CD8-positive, alpha-beta memory T cell (primary cell): ENCODE measurements at regions not wholly inside any gene's neighbourhood (a gene's known extent, or its start where the extent isn't known, plus 50 kb on each side); places are given as distances from the start of the nearest gene placed in this dataset.

Experiments
- CTCF ChIA-PET: fragments of 350-600 bp; sonication (Branson Sonifier 250); formaldehyde crosslinking; loops from one replicate; lab custom pipeline; 2021; ENCODE audit warnings: antibody characterized with exemption; lab: Charles Lee
- POLR2A ChIA-PET: fragments of 350-600 bp; sonication (Branson Sonifier 250); formaldehyde crosslinking; loops from one replicate; lab custom pipeline; 2021; ENCODE audit warnings: antibody characterized with exemption; lab: Charles Lee
- DNase-seq, 5 donors: peaks; one replicate each; pipeline versions ENCODE4 v3.0.0 to v3.0.0-alpha.2; 2020 to 2022; ENCODE audit warnings: mixed read lengths in 1 of 5
- H3K27ac ChIP-seq: one replicate; pipeline ENCODE4 v1.7.0; 2013; ENCODE audit warnings: low read depth, mild to moderate bottlenecking, low read length, moderate library complexity
- H3K27me3 ChIP-seq: 2 replicates; pipeline ENCODE4 v1.7.0; 2013; ENCODE audit warnings: low read length, mild to moderate bottlenecking; ENCODE audit not compliant: insufficient read depth, poor library complexity, severe bottlenecking
- H3K36me3 ChIP-seq: 2 replicates; pipeline ENCODE4 v1.7.0; 2013; ENCODE audit warnings: mild to moderate bottlenecking, low read length, moderate library complexity; ENCODE audit not compliant: insufficient read depth
- H3K4me1 ChIP-seq: 2 replicates; pipeline ENCODE4 v1.7.0; 2013; ENCODE audit warnings: mild to moderate bottlenecking, low read length, moderate library complexity; ENCODE audit not compliant: insufficient read depth
- H3K4me3 ChIP-seq: 2 replicates; pipeline ENCODE4 v1.7.0; 2013; ENCODE audit warnings: mild to moderate bottlenecking, low read length
- H3K9me3 ChIP-seq: 2 replicates; pipeline ENCODE4 v1.7.0; 2013; ENCODE audit warnings: mild to moderate bottlenecking, low read length
- H3K27ac Mint-ChIP-seq, 8 donors: one replicate each; pipeline ENCODE4 v1.8.0; 2020 to 2021; ENCODE audit warnings: mixed read lengths in 8 of 8, mild to moderate bottlenecking in 6 of 8, inconsistent platforms in 3 of 8, moderate library complexity in 3 of 8
- H3K27me3 Mint-ChIP-seq, 2 donors: one replicate each; pipeline ENCODE4 v1.8.0; 2020 to 2021; ENCODE audit warnings: mixed read lengths in 2 of 2, mild to moderate bottlenecking in 1 of 2, moderate library complexity in 1 of 2
- H3K36me3 Mint-ChIP-seq, 3 donors: one replicate each; pipeline ENCODE4 v1.8.0; 2020 to 2021; ENCODE audit warnings: mixed read lengths in 3 of 3, inconsistent platforms in 1 of 3, mild to moderate bottlenecking in 1 of 3
- H3K4me1 Mint-ChIP-seq, 3 donors: one replicate each; pipeline ENCODE4 v1.8.0; 2020 to 2021; ENCODE audit warnings: mixed read lengths in 3 of 3, inconsistent platforms in 1 of 3, mild to moderate bottlenecking in 1 of 3
- H3K4me3 Mint-ChIP-seq, 7 donors: one replicate each; pipeline ENCODE4 v1.8.0; 2020 to 2021; ENCODE audit warnings: mixed read lengths in 7 of 7, mild to moderate bottlenecking in 6 of 7, moderate library complexity in 4 of 7, inconsistent platforms in 2 of 7
- H3K9me3 Mint-ChIP-seq, 5 donors: one replicate each; pipeline ENCODE4 v1.8.0; 2020 to 2022; ENCODE audit warnings: mixed read lengths in 5 of 5, mild to moderate bottlenecking in 3 of 5, moderate library complexity in 2 of 5, inconsistent platforms in 1 of 5

DNA sequence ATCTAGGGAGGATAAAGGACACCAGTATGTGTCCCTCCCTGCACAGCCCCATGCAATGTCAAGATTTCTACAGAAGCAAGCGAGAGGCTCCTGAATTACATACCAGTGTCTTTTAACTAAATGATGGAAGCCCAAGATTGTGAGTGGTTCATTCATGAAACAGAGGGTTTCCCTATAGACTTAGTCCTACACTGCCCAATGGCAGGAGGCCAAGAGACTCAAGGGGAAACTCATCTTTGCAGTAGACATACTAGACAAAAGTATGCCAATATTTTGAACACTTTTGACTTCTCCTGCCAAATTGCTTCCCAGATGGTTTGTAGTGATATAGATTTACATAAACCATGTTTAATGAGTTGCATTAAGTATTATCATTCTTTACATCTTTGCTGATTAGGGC is 557.2 kb upstream of the JAG1 start:
- H3K4me1 Mint-ChIP-seq, result no peaks in the 10 kb centered on the region
- CTCF ChIA-PET, result no interaction called here
- POLR2A ChIA-PET, result no interaction called here

DNA sequence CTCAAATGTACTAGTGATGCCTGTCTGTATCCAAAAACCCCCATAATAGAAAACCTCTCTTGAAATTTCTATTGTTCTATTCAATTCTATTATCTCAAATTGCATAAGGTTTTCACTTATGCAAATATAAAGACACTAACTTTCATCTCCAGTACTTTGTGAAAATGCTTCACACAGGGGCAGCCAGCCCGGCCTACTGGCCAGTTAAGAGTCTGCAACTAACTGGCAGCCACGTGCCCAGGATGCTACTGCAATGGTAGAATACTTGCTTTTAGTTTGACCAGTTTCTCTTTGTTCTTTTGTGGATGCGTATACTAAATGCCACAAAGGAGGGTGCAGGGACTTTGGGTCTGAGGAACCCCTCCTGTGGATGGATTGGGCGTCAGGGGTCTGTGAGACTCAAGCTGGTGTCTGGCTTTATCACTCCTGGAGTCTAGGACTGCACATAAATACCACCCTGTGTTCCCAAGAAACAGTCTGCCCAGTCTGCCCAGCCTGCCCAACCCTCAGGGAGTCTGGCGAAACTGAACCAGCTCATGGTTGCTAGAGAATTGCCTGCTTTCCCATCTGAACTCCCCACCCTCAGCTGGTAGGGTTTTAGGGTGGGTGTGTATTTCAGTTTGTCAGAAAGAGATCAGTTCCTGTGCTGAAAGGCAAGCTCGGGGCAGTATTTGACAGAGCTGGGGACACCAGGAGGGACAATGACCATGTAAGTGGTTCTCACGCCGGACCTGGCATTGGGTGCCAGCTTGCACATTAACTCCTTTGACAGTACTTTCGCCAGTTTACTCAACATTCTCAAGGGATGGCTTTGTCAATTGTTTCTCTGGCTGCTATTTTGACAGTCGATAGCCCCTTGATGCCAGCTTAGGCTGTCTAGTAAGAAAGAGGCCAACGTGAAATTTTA is 558.2 kb upstream of the JAG1 start:
- peaks cover 0 to 3% of the 10 kb centered on the region in 2 donors for H3K27me3 Mint-ChIP-seq
- no peak for DNase-seq
- Histone ChIP-seq H3K27ac (no peak overlapping the region), H3K9me3 (no peaks in the 10 kb centered on the region), H3K27me3 (no peaks in the 10 kb centered on the region), H3K4me1 (no peaks in the 10 kb centered on the region), H3K36me3 (no peaks in the 10 kb centered on the region), H3K4me3 (no peak overlapping the region)
- H3K4me3 Mint-ChIP-seq, result no peak overlapping the region
- POLR2A ChIA-PET, result no interaction called here
- no peaks in the 10 kb centered on the region for H3K36me3 Mint-ChIP-seq
- H3K27ac Mint-ChIP-seq, result no peak overlapping the region
- CTCF ChIA-PET, result no interaction called here
- H3K4me1 Mint-ChIP-seq, result no peaks in the 10 kb centered on the region
- peaks cover 0 to 5% (median 0%) of the 10 kb centered on the region in 5 donors for H3K9me3 Mint-ChIP-seq

More for the DNA sequence above, 557.2 kb upstream of the JAG1 start:
- Histone ChIP-seq H3K36me3 (no peaks in the 10 kb centered on the region), H3K9me3 (no peaks in the 10 kb centered on the region), H3K4me3 (no peak overlapping the region), H3K4me1 (no peaks in the 10 kb centered on the region), H3K27me3 (no peaks in the 10 kb centered on the region), H3K27ac (no peak overlapping the region)
- Mint-ChIP-seq H3K27ac (no peak overlapping the region), H3K36me3 (no peaks in the 10 kb centered on the region), H3K9me3 (peaks cover 0 to 3% (median 0%) of the 10 kb centered on the region in 5 donors), H3K4me3 (no peak overlapping the region), H3K27me3 (peaks cover 0 to 3% of the 10 kb centered on the region in 2 donors)
- no peak for DNase-seq

DNA sequence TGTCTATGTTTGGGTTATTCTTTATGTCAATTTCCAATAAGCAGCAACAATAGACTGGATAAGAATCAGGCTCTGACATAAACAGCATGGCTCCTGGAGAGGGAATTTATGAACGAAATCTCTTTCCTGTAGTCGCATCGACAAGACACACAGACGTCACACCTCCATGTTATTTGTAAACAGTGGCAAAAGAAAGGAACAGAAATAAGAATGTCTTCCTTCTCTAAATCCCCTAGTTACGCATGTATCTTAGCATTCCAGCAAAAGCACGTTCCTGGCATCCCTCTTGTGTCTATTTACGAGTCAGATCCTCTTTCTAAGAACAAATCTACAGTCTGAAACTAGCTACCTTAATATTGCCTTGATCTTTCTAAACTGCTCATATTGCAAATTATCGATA is 559.1 kb upstream of the JAG1 start:
- Histone ChIP-seq H3K36me3 (no peaks in the 10 kb centered on the region), H3K27ac (no peak overlapping the region), H3K27me3 (no peaks in the 10 kb centered on the region), H3K4me3 (no peak overlapping the region), H3K4me1 (no peaks in the 10 kb centered on the region), H3K9me3 (no peaks in the 10 kb centered on the region)
- H3K36me3 Mint-ChIP-seq, result no peaks in the 10 kb centered on the region
- POLR2A ChIA-PET, result no interaction called here
- no peak for DNase-seq
- peaks cover 0 to 5% (median 0%) of the 10 kb centered on the region in 5 donors for H3K9me3 Mint-ChIP-seq
- CTCF ChIA-PET, result no interaction called here
- no peak overlapping the region for H3K4me3 Mint-ChIP-seq
- no peak overlapping the region for H3K27ac Mint-ChIP-seq
- no peaks in the 10 kb centered on the region for H3K4me1 Mint-ChIP-seq
- peaks cover 0 to 3% of the 10 kb centered on the region in 2 donors for H3K27me3 Mint-ChIP-seq

DNA sequence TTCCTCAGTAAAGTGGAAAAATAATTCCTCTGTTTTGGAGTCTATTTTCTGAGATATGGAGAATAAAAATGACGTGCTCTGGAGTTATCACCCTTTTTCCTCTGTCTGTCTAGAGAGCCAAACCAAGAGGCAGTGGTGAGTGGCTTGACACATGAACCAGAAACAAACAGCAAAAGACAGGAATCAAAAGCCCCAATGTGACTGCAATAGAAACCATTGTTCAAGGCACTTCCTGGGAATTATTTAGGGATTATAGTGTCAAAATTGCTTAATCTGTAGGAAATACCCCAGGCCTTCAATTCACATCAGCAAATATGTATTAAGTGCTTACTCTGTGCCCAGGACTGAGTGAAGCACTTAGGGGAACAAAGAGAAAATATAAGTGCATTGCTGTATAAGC is 560.4 kb upstream of the JAG1 start:
- ChIA-PET POLR2A (no interaction called here), CTCF (no interaction called here)
- Histone ChIP-seq H3K4me3 (no peak overlapping the region), H3K27me3 (no peaks in the 10 kb centered on the region), H3K4me1 (no peaks in the 10 kb centered on the region), H3K36me3 (no peaks in the 10 kb centered on the region), H3K9me3 (no peaks in the 10 kb centered on the region), H3K27ac (no peak overlapping the region)
- no peak overlapping the region for H3K4me3 Mint-ChIP-seq
- no peaks in the 10 kb centered on the region for H3K4me1 Mint-ChIP-seq
- no peak for DNase-seq
- H3K36me3 Mint-ChIP-seq, result no peaks in the 10 kb centered on the region
- peaks cover 0 to 5% (median 0%) of the 10 kb centered on the region in 5 donors for H3K9me3 Mint-ChIP-seq
- H3K27ac Mint-ChIP-seq, result no peak overlapping the region
- peaks cover 0 to 3% of the 10 kb centered on the region in 2 donors for H3K27me3 Mint-ChIP-seq

DNA sequence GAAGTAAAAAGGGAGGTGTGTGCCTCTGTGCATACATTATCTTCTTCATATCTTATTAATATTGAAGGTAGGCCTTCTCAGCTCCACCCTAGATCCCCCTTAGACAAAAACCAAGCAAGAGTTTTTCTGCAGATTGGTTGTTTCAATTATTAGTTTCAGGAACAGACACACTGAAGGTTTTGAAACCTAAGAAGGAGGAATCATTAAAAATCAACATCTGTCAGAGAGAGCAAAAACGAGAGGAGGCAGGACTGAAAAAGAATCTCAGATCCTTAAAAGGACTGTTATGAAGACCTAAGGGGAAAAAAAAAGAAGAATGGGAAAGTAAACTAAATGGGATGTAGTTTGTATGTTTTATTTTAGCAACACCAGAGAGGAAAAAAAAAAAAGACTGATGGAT is 560.8 kb upstream of the JAG1 start:
- POLR2A ChIA-PET, result no interaction called here
- H3K27me3 Mint-ChIP-seq, result peaks cover 0 to 3% of the 10 kb centered on the region in 2 donors
- CTCF ChIA-PET, result no interaction called here

DNA sequence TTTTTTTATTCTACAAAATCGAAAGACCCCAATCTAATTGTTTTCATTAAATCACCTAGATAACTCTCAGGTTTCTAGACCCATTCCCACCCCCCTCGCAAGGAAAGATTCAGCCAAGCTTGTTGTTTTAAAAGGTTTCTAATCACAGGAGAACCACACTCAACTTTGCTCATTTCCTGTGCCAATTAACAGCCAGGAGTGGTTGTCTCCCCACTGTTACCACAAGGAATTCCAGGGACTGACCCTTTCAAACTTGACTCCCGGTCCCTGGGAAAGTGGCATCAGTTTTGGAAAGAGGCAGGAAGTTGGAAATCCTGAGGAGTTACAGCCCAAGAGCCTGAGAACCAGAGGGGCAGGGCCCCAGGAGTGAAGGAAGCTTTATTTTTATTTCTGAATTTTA is 561.3 kb upstream of the JAG1 start:
- ChIA-PET CTCF (no interaction called here), POLR2A (no interaction called here)
- H3K27ac ChIP-seq, result no peak overlapping the region
- Mint-ChIP-seq H3K36me3 (peaks cover 0 to 2% (median 0%) of the 10 kb centered on the region in 3 donors), H3K27ac (no peak overlapping the region), H3K9me3 (peaks cover 0 to 5% (median 0%) of the 10 kb centered on the region in 5 donors), H3K27me3 (peaks cover 0 to 3% of the 10 kb centered on the region in 2 donors), H3K4me1 (no peaks in the 10 kb centered on the region), H3K4me3 (no peak overlapping the region)
- H3K4me3 ChIP-seq, result no peak overlapping the region
- no peaks in the 10 kb centered on the region for H3K9me3 ChIP-seq
- no peaks in the 10 kb centered on the region for H3K36me3 ChIP-seq
- no peaks in the 10 kb centered on the region for H3K27me3 ChIP-seq
- H3K4me1 ChIP-seq, result no peaks in the 10 kb centered on the region
- DNase-seq, result no peak

More for the DNA sequence above, 560.8 kb upstream of the JAG1 start:
- H3K9me3 ChIP-seq, result no peaks in the 10 kb centered on the region
- Mint-ChIP-seq H3K27ac (no peak overlapping the region), H3K36me3 (peaks cover 0 to 2% (median 0%) of the 10 kb centered on the region in 3 donors), H3K4me1 (no peaks in the 10 kb centered on the region), H3K4me3 (no peak overlapping the region), H3K9me3 (peaks cover 0 to 5% (median 0%) of the 10 kb centered on the region in 5 donors)
- no peak for DNase-seq
- H3K4me3 ChIP-seq, result no peak overlapping the region
- H3K27me3 ChIP-seq, result no peaks in the 10 kb centered on the region
- H3K4me1 ChIP-seq, result no peaks in the 10 kb centered on the region
- H3K27ac ChIP-seq, result no peak overlapping the region
- H3K36me3 ChIP-seq, result no peaks in the 10 kb centered on the region

DNA sequence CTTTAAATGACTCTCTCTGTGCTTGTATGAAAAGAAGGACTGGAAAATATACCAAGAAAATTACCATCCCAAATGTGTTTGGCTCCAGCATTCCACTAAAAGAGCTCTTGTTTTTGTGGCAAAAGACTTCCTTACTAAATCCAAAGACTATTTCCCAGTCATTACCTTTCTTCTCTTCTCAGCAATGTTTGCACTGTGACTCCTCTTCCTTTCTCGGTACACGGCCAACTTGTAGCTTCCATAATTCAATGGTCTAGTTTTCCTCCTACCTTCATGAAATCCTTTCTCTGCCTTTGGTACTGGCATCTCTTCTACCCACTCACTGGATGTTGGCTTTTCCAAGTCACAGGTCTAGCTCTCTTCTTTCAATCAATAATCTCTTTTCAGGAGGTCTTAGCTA is 568.5 kb upstream of the JAG1 start:
- ChIA-PET POLR2A (no interaction called here), CTCF (no interaction called here)
- peaks cover 0 to 8% (median 3%) of the 10 kb centered on the region in 5 donors for H3K9me3 Mint-ChIP-seq
- Histone ChIP-seq H3K36me3 (no peaks in the 10 kb centered on the region), H3K4me3 (no peak overlapping the region), H3K9me3 (no peaks in the 10 kb centered on the region), H3K27ac (no peak overlapping the region), H3K4me1 (no peaks in the 10 kb centered on the region), H3K27me3 (no peaks in the 10 kb centered on the region)
- no peak for DNase-seq
- no peak overlapping the region for H3K27ac Mint-ChIP-seq
- H3K4me3 Mint-ChIP-seq, result no peak overlapping the region
- no peaks in the 10 kb centered on the region for H3K4me1 Mint-ChIP-seq
- peaks cover 0 to 2% (median 0%) of the 10 kb centered on the region in 3 donors for H3K36me3 Mint-ChIP-seq
- H3K27me3 Mint-ChIP-seq, result no peaks in the 10 kb centered on the region

DNA sequence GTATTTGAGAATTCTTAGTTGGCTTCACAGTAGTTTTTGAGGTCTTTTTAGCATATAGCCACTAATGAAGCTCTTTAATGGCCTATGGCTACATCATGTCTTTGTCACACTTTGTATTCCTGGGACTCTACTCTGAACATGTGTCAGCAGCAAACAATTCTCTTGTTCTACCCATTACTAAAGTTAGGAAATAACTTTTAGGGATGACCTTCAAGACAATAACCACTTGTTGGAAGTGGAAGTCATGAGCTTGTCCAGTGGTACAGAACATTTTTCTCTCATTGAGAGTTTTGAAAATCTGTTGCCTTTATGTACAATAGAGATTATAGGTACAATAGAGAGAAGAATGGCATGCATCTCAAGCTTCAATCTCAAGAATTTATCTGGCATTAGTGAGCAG is 571.6 kb upstream of the JAG1 start:
- Mint-ChIP-seq H3K27me3 (no peaks in the 10 kb centered on the region), H3K36me3 (no peaks in the 10 kb centered on the region), H3K9me3 (peaks cover 0 to 8% (median 3%) of the 10 kb centered on the region in 5 donors), H3K27ac (no peak overlapping the region), H3K4me3 (no peak overlapping the region), H3K4me1 (no peaks in the 10 kb centered on the region)
- Histone ChIP-seq H3K27me3 (no peaks in the 10 kb centered on the region), H3K9me3 (no peaks in the 10 kb centered on the region), H3K27ac (no peak overlapping the region), H3K4me3 (no peak overlapping the region), H3K36me3 (no peaks in the 10 kb centered on the region), H3K4me1 (no peaks in the 10 kb centered on the region)
- ChIA-PET CTCF (no interaction called here), POLR2A (no interaction called here)
- no peak for DNase-seq
